ENCODE measurements at regions not wholly inside any gene's neighbourhood (a gene's known extent, or its start where the extent isn't known, plus 50 kb on each side); places are given as distances from the start of the nearest gene placed in this dataset.

GRCh38 chr2:18465979-18466378 lies 94.5 kb downstream of the RDH14 start:
- no peak for DNase-seq

GRCh38 chr2:18464913-18465312 lies 95.5 kb downstream of the RDH14 start:
- no peak for DNase-seq

- DNase-seq = no peak
Measured at GRCh38 chr2:18456026-18456425, 104.4 kb downstream of the RDH14 start.

- DNase-seq = no peak
Measured at GRCh38 chr2:18455236-18455862, 105.1 kb downstream of the RDH14 start.

- no peak for DNase-seq
Measured at GRCh38 chr2:18454692-18455235, 105.7 kb downstream of the RDH14 start.

GRCh38 chr2:18446715-18447114 lies 113.7 kb downstream of the RDH14 start:
- DNase-seq = no peak

GRCh38 chr2:18445433-18446320 lies 114.8 kb downstream of the RDH14 start:
- DNase-seq = no peak

GRCh38 chr2:18444806-18445205 lies 115.6 kb downstream of the RDH14 start:
- no peak for DNase-seq

- DNase-seq = no peak
Measured at GRCh38 chr2:18441583-18441982, 118.9 kb downstream of the RDH14 start.

GRCh38 chr2:18440777-18441176 lies 119.7 kb downstream of the RDH14 start:
- no peak for DNase-seq

- DNase-seq = no peak
Measured at GRCh38 chr2:18440141-18440661, 120.3 kb downstream of the RDH14 start.

GRCh38 chr2:18439716-18440115 lies 120.7 kb downstream of the RDH14 start:
- no peak for DNase-seq

- DNase-seq = no peak
Measured at GRCh38 chr2:18437909-18438308, 122.5 kb downstream of the RDH14 start.

GRCh38 chr2:18436503-18437005 lies 123.9 kb downstream of the RDH14 start:
- no peak for DNase-seq

GRCh38 chr2:18435426-18436037 lies 124.9 kb downstream of the RDH14 start:
- DNase-seq = peak; percentile 48 to 53

- no peak for DNase-seq
Measured at GRCh38 chr2:18433872-18434271, 126.6 kb downstream of the RDH14 start.

- DNase-seq = no peak
Measured at GRCh38 chr2:18432999-18433398, 127.5 kb downstream of the RDH14 start.

- DNase-seq = no peak
Measured at GRCh38 chr2:18430996-18431748, 129.3 kb downstream of the RDH14 start.

- DNase-seq = no peak
Measured at GRCh38 chr2:18428516-18428915, 131.9 kb downstream of the RDH14 start.

- no peak for DNase-seq
Measured at GRCh38 chr2:18427762-18428161, 132.7 kb downstream of the RDH14 start.

GRCh38 chr2:18426174-18426573 lies 134.3 kb downstream of the RDH14 start:
- DNase-seq = no peak

- DNase-seq = no peak
Measured at GRCh38 chr2:18425210-18425703, 135.2 kb downstream of the RDH14 start.

Data from SHP77 (cell line).